ENCODE measurements at regions not wholly inside any gene's neighbourhood (a gene's known extent, or its start where the extent isn't known, plus 50 kb on each side); places are given as distances from the start of the nearest gene placed in this dataset.

GRCh38 chr1:83060651-83061390 is 938.1 kb downstream of the TTLL7 start:
- no peak overlapping the region for H3K4me3 ChIP-seq (ENCODE audit: low read depth, low read length)
- H3K79me2 ChIP-seq = no peaks in the 10 kb centered on the region
- H3K9ac ChIP-seq = no peak overlapping the region
- H3K36me3 ChIP-seq (ENCODE audit: control insufficient read depth, insufficient read depth, low read length) = no peaks in the 10 kb centered on the region
- TF ChIP-seq, protein P1, sequence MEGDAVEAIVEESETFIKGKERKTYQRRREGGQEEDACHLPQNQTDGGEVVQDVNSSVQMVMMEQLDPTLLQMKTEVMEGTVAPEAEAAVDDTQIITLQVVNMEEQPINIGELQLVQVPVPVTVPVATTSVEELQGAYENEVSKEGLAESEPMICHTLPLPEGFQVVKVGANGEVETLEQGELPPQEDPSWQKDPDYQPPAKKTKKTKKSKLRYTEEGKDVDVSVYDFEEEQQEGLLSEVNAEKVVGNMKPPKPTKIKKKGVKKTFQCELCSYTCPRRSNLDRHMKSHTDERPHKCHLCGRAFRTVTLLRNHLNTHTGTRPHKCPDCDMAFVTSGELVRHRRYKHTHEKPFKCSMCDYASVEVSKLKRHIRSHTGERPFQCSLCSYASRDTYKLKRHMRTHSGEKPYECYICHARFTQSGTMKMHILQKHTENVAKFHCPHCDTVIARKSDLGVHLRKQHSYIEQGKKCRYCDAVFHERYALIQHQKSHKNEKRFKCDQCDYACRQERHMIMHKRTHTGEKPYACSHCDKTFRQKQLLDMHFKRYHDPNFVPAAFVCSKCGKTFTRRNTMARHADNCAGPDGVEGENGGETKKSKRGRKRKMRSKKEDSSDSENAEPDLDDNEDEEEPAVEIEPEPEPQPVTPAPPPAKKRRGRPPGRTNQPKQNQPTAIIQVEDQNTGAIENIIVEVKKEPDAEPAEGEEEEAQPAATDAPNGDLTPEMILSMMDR (IDR thresholded peaks at IDR 0.05) = no peak
- H3K4me1 ChIP-seq = no peaks in the 10 kb centered on the region
- H3K9me3 ChIP-seq (ENCODE audit: control insufficient read depth, low read length) = no peaks in the 10 kb centered on the region
- no peak overlapping the region for H2AFZ ChIP-seq
- no peaks in the 10 kb centered on the region for H3K27me3 ChIP-seq (ENCODE audit: control insufficient read depth, insufficient read depth, low read length)
- H3K4me2 ChIP-seq (ENCODE audit: low read length) = no peak overlapping the region
- H3K27ac ChIP-seq = no peak overlapping the region

- Histone ChIP-seq H2AFZ (no peak overlapping the region), H3K9me3 (ENCODE audit: control insufficient read depth, low read length) (no peaks in the 10 kb centered on the region), H3K36me3 (ENCODE audit: control insufficient read depth, insufficient read depth, low read length) (no peaks in the 10 kb centered on the region), H3K4me1 (no peaks in the 10 kb centered on the region), H3K27ac (no peak overlapping the region), H3K4me3 (ENCODE audit: low read depth, low read length) (no peak overlapping the region), H3K4me2 (ENCODE audit: low read length) (no peak overlapping the region), H3K9ac (no peak overlapping the region), H3K79me2 (no peaks in the 10 kb centered on the region), H3K27me3 (ENCODE audit: control insufficient read depth, insufficient read depth, low read length) (no peaks in the 10 kb centered on the region)
- TF ChIP-seq, protein P1 (IDR thresholded peaks at IDR 0.05) = no peak
These were observed 938.7 kb downstream of the TTLL7 start for GRCh38 chr1:83060221-83060620.

GRCh38 chr1:83058327-83058726 is 940.6 kb downstream of the TTLL7 start:
- no peaks in the 10 kb centered on the region for H3K79me2 ChIP-seq
- TF ChIP-seq, protein P1 (IDR thresholded peaks at IDR 0.05) = no peak
- H3K27ac ChIP-seq = no peak overlapping the region
- no peak overlapping the region for H3K4me3 ChIP-seq (ENCODE audit: low read depth, low read length)
- no peaks in the 10 kb centered on the region for H3K27me3 ChIP-seq (ENCODE audit: control insufficient read depth, insufficient read depth, low read length)
- H3K36me3 ChIP-seq (ENCODE audit: control insufficient read depth, insufficient read depth, low read length) = no peaks in the 10 kb centered on the region
- H3K9me3 ChIP-seq (ENCODE audit: control insufficient read depth, low read length) = no peaks in the 10 kb centered on the region
- H3K9ac ChIP-seq = no peak overlapping the region
- H3K4me2 ChIP-seq (ENCODE audit: low read length) = no peak overlapping the region
- no peaks in the 10 kb centered on the region for H3K4me1 ChIP-seq
- H2AFZ ChIP-seq = no peak overlapping the region

DNA sequence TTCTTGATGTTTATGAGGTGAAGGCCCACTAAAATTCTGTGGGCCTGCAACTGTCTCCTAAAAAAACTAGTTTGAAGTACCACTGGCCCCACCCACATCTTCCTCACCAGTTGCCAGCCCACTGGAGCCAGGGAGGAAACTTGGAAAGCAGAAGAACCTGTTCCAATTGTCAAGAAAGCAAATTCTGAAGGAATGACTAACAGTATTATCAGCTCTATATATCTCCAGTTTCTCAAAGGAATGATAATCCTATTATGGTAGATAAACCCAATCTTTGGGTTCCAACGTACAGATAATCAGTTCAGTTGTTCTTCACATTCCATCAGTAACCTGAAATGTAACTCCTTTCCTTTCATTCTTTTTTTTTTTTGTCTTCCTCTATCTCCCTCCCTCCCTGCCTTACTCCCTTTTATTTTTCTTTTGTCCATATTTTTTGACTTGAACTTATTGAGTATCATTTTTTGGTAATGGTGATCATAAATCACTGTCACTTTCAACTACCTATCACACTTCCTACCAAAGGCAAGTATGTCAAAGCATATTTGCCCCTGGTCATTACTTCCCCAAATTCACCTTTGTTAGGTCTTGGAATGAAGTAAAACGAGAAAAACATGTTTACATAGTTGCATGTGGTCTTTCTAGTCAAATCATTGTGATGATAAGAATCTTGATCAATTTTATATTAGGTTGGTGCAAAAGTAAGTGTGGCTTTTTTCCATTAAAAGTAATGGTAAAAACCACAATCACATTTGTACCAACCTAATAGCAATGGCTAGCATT is 943.4 kb downstream of the TTLL7 start:
- H3K79me2 ChIP-seq = no peaks in the 10 kb centered on the region
- no peaks in the 10 kb centered on the region for H3K27me3 ChIP-seq (ENCODE audit: control insufficient read depth, insufficient read depth, low read length)
- no peak overlapping the region for H3K4me3 ChIP-seq (ENCODE audit: low read depth, low read length)
- H2AFZ ChIP-seq = no peak overlapping the region
- no peaks in the 10 kb centered on the region for H3K36me3 ChIP-seq (ENCODE audit: control insufficient read depth, insufficient read depth, low read length)
- no peak overlapping the region for H3K27ac ChIP-seq
- TF ChIP-seq, protein P1 (IDR thresholded peaks at IDR 0.05) = no peak
- H3K9me3 ChIP-seq (ENCODE audit: control insufficient read depth, low read length) = no peaks in the 10 kb centered on the region
- H3K4me1 ChIP-seq = no peaks in the 10 kb centered on the region
- H3K9ac ChIP-seq = no peak overlapping the region
- no peak overlapping the region for H3K4me2 ChIP-seq (ENCODE audit: low read length)

Data from parathyroid adenoma (tissue), 2 donors.